ENCODE measurements at regions not wholly inside any gene's neighbourhood (a gene's known extent, or its start where the extent isn't known, plus 50 kb on each side); places are given as distances from the start of the nearest gene placed in this dataset.

- no peak for DNase-seq (ENCODE audit: low spot score)
- TF ChIP-seq CTCF (IDR thresholded peaks at IDR 0.05; ENCODE audit: extremely low read depth, missing control alignments) = no peak
Measured at GRCh38 chr2:156695020-156695419, 258.8 kb downstream of the GPD2 start.

DNA sequence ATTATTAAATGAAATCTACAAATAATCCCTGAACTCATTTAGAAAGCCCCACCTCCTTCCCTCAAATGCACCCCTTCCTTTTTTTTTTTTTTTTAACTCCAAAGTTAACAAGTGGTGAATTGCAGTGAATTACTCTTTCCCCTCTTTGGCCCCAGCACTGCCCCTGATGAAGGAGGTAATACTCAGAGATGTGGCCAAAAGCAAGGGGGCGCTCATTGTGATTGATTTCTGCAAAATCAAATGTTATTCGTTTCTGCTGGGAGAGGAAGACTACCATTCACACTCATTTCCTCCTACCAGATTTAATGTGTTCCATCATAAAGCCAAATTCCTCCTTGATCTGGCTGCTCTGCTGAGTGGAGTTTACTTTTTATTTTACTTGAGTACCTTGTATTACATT lies 259.4 kb downstream of the GPD2 start:
- TF ChIP-seq CTCF (IDR thresholded peaks at IDR 0.05; ENCODE audit: extremely low read depth, missing control alignments) = no peak
- DNase-seq (ENCODE audit: low spot score) = no peak

- DNase-seq (ENCODE audit: low spot score) = no peak
- TF ChIP-seq CTCF (IDR thresholded peaks at IDR 0.05; ENCODE audit: extremely low read depth, missing control alignments) = no peak
Measured at GRCh38 chr2:156697906-156698305, 261.7 kb downstream of the GPD2 start.

DNA sequence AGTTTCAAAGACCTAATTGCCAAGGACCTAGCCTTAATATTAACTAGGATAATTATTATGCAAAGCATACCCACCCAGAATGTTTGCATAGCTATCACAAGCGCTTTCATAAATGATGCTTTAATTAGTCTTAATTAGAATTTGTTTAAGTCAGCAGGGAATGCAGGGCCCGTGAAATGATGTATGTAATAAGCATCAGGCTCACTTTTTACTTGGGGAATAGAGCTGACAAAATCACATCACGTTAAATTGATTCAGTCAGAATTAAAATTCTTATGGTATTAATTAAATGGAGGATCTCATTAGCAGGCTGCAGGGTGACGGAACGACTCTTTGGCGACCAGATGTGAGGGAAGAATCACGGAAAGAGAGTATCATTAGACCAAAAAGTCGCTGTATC lies 264.5 kb downstream of the GPD2 start:
- no peak for TF ChIP-seq CTCF (IDR thresholded peaks at IDR 0.05; ENCODE audit: extremely low read depth, missing control alignments)
- no peak for DNase-seq (ENCODE audit: low spot score)

- no peak for TF ChIP-seq CTCF (IDR thresholded peaks at IDR 0.05; ENCODE audit: extremely low read depth, missing control alignments)
- DNase-seq (ENCODE audit: low spot score) = no peak
Measured at GRCh38 chr2:156702541-156702940, 266.4 kb downstream of the GPD2 start.

DNA sequence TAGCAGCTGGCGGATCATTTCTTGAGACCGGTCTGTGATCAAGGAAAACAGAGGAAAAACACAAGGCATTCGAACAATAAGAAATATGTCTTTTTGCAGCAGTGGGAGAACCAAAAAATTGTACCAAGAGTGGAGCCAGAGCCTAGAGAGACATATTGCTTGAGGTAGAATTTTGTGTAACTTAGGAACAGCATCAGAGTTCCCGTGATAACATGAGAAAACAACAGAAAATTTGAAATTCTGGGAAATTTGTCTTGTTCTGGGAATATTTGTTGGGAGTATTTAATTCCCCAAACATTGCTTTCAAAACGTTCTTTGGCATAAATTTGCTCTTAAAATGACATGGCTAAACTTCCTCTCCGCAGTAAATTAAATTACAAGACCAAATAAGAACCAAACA lies 267.5 kb downstream of the GPD2 start:
- TF ChIP-seq CTCF (IDR thresholded peaks at IDR 0.05; ENCODE audit: extremely low read depth, missing control alignments) = no peak

DNA sequence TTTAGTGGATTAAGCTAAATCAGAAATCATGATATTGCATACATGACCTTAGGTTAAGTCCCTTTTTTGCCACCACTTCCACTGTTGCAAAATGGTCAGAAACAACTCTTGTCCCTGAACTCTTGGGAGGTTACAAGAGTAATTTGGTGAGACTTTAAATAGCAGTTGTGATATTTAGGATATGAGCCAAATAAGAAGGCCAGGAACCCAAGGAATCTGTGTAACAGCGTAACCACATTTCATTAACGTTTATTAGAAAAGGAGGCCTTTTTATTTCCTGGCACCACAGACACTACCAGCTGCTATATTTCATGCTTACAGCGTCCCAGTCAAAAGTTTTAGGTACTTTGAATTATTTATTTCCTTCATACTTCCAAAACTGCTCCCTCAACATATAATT lies 268.0 kb downstream of the GPD2 start:
- no peak for TF ChIP-seq CTCF (IDR thresholded peaks at IDR 0.05; ENCODE audit: extremely low read depth, missing control alignments)
- DNase-seq (ENCODE audit: low spot score) = no peak

More for the DNA sequence above, 267.5 kb downstream of the GPD2 start:
- no peak for DNase-seq (ENCODE audit: low spot score)

Measured in GM20000 (cell line).